Testis (tissue), 2 donors: ENCODE measurements at regions not wholly inside any gene's neighbourhood (a gene's known extent, or its start where the extent isn't known, plus 50 kb on each side); places are given as distances from the start of the nearest gene placed in this dataset.

Experiments used
- DNase-seq: peaks from one replicate; pipeline ENCODE4 v3.0.0-alpha.2; 2019
- H3K27ac ChIP-seq, 2 donors: fragments of 200-600 bp; sonication (generic); one replicate each; pipeline ENCODE4 v1.5.1; 2019
- H3K27me3 ChIP-seq: fragments of 200-600 bp; sonication (generic); one replicate; pipeline ENCODE4 v1.5.1; 2019
- H3K36me3 ChIP-seq: fragments of 200-600 bp; sonication (generic); one replicate; pipeline ENCODE4 v1.5.1; 2017; ENCODE audit warnings: low read depth; ENCODE audit errors: missing control alignments
- H3K4me1 ChIP-seq: fragments of 200-600 bp; sonication (generic); one replicate; pipeline ENCODE4 v1.5.1; 2019
- H3K4me3 ChIP-seq, 2 donors: fragments of 200-600 bp; sonication (generic); one replicate each; pipeline ENCODE4 v1.5.1; 2017 to 2019
- H3K9me3 ChIP-seq: fragments of 200-600 bp; sonication (generic); one replicate; pipeline ENCODE4 v1.5.1; 2017
- POLR2A ChIP-seq: fragments of 450-650 bp; IDR thresholded peaks from one replicate; pipeline ENCODE4 v1.6.1; 2017; ENCODE audit warnings: antibody characterized with exemption, mild to moderate bottlenecking, moderate library complexity
- WGBS, 2 donors: methylation state at CpG; one replicate each; pipeline ENCODE4 v1.1.5; 2018; 5-methylcytosine and 5-hydroxymethylcytosine counted together
- intact Hi-C: fragments of 100-400 bp; cut with DNase I; formaldehyde crosslinking; loops from one replicate; pipeline ENCODE4 v1.15.1; 2023; ENCODE audit warnings: low total_unique reads
- TF ChIP-seq, protein P1 (sequence below), 3 experiments: fragments of 450-650 bp in 2 of 3; fragments of 200-600 bp in 1 of 3; sonication (generic) in 1 of 3; IDR thresholded peaks; one replicate each; pipeline ENCODE4 v1.5.1; 2016 to 2019; ENCODE audit warnings: antibody characterized with exemption in 3 of 3, mild to moderate bottlenecking in 2 of 3, moderate library complexity in 1 of 3

DNA sequence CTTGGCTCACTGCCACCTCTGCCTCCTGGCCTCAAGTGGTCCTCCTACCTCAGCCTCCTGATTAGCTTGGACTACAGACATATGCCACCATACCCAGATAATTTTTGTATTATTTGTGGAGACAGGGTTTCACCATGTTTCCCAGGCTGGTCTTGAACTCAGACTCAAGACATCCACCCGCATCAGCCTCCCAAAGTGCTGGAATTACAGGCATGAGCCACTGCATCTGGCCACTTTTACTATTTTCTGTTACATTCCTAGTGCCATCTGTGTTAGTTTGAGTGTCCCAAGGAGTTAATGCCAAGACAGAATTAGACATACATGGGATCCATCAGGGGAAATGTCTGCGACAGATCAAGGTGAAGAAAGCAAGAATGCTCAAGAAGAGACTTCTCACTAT lies 288.2 kb upstream of the CTSO start:
- intact Hi-C loops: no loop called here
- no peaks in the 10 kb centered on the region for H3K4me1 ChIP-seq
- TF ChIP-seq, protein P1, sequence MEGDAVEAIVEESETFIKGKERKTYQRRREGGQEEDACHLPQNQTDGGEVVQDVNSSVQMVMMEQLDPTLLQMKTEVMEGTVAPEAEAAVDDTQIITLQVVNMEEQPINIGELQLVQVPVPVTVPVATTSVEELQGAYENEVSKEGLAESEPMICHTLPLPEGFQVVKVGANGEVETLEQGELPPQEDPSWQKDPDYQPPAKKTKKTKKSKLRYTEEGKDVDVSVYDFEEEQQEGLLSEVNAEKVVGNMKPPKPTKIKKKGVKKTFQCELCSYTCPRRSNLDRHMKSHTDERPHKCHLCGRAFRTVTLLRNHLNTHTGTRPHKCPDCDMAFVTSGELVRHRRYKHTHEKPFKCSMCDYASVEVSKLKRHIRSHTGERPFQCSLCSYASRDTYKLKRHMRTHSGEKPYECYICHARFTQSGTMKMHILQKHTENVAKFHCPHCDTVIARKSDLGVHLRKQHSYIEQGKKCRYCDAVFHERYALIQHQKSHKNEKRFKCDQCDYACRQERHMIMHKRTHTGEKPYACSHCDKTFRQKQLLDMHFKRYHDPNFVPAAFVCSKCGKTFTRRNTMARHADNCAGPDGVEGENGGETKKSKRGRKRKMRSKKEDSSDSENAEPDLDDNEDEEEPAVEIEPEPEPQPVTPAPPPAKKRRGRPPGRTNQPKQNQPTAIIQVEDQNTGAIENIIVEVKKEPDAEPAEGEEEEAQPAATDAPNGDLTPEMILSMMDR (IDR thresholded peaks at IDR 0.05): no peak
- no peak for TF ChIP-seq POLR2A
- no peaks in the 10 kb centered on the region for H3K9me3 ChIP-seq
- 70 to 71% methylated on average over 2 of the region's 2 CpGs for WGBS, 2 donors
- no peak overlapping the region for H3K4me3 ChIP-seq
- no peaks in the 10 kb centered on the region for H3K27me3 ChIP-seq
- no peak overlapping the region for H3K27ac ChIP-seq
- no peak for DNase-seq
- H3K36me3 ChIP-seq: no peaks in the 10 kb centered on the region

- Histone ChIP-seq H3K27me3 (no peaks in the 10 kb centered on the region), H3K36me3 (no peaks in the 10 kb centered on the region), H3K4me1 (no peaks in the 10 kb centered on the region), H3K4me3 (no peak overlapping the region), H3K9me3 (no peaks in the 10 kb centered on the region), H3K27ac (no peak overlapping the region)
- intact Hi-C loops: no loop called here
- 94% methylated on average over 3 of the region's 3 CpGs for WGBS, 2 donors
- TF ChIP-seq, protein P1 (IDR thresholded peaks at IDR 0.05): no peak
- TF ChIP-seq POLR2A: no peak
- DNase-seq: no peak
These were observed 284.5 kb upstream of the CTSO start for GRCh38 chr4:156238171-156238570.

DNA sequence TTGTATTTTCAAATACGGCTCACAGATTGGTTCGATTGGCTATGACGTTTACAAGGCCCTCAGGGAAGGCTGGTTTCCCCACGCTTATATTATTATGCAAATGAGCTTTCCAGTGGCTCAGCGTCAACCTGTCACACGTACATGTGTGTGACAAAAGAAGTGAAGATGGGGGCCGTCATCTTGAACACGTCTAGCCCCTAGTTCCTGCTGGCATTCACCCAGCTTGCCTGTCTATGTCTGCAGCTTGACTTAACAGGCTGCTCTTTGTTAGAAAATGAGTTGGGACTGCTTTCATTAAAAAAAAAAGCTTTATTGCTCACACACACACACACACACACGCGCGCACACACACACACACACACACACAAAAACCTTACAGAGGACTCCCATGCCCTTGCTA lies 283.6 kb upstream of the CTSO start:
- Histone ChIP-seq H3K9me3 (no peaks in the 10 kb centered on the region), H3K4me3 (no peak overlapping the region), H3K36me3 (no peaks in the 10 kb centered on the region), H3K27ac (no peak overlapping the region), H3K4me1 (no peaks in the 10 kb centered on the region), H3K27me3 (no peaks in the 10 kb centered on the region)
- 67 to 73% methylated on average over 11 of the region's 11 CpGs for WGBS, 2 donors
- intact Hi-C loops: no loop called here
- no peak for DNase-seq
- TF ChIP-seq, protein P1 (IDR thresholded peaks at IDR 0.05): no peak
- TF ChIP-seq POLR2A: no peak

- H3K27me3 ChIP-seq: no peaks in the 10 kb centered on the region
- H3K4me1 ChIP-seq: no peaks in the 10 kb centered on the region
- WGBS, 2 donors: 73 to 76% methylated on average over 1 of the region's 1 CpG
- intact Hi-C loops: no loop called here
- no peak overlapping the region for H3K4me3 ChIP-seq
- no peaks in the 10 kb centered on the region for H3K36me3 ChIP-seq
- no peak overlapping the region for H3K27ac ChIP-seq
- TF ChIP-seq POLR2A: no peak
- TF ChIP-seq, protein P1 (IDR thresholded peaks at IDR 0.05): no peak
- no peaks in the 10 kb centered on the region for H3K9me3 ChIP-seq
- no peak for DNase-seq
These were observed 276.5 kb upstream of the CTSO start for GRCh38 chr4:156230176-156230575.

DNA sequence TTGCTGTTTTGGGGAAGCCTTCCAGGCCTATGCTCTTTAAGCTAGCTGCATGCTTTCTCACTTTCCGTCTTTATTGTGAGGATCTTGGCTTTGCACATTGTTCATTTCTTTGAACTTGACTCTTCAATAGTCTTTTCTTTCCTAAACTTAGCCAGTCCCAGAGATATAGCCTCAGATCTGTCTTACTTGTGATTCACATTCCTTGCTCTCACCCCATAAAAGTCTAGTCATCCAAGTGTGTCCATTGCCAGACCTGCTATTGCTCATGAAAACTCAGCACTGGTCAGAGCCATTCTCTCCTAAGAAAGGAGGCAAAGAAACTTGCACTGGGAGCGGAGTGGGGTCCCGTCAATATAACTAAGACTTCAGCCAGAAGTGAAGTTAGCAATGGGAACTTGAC lies 275.0 kb upstream of the CTSO start:
- DNase-seq: no peak
- H3K9me3 ChIP-seq: no peaks in the 10 kb centered on the region
- no peaks in the 10 kb centered on the region for H3K27me3 ChIP-seq
- H3K4me1 ChIP-seq: no peaks in the 10 kb centered on the region
- intact Hi-C loops: no loop called here
- H3K36me3 ChIP-seq: no peaks in the 10 kb centered on the region
- H3K27ac ChIP-seq: no peak overlapping the region
- TF ChIP-seq, protein P1 (IDR thresholded peaks at IDR 0.05): no peak
- no peak for TF ChIP-seq POLR2A
- no peak overlapping the region for H3K4me3 ChIP-seq
- 65 to 73% methylated on average over 3 of the region's 3 CpGs for WGBS, 2 donors
